GM21619 (cell line): ENCODE measurements at regions not wholly inside any gene's neighbourhood (a gene's known extent, or its start where the extent isn't known, plus 50 kb on each side); places are given as distances from the start of the nearest gene placed in this dataset.
"Not testable (repeated sequence)": the region's sequence is repeated elsewhere in the genome, so short reads cannot be mapped to it uniquely, and the experiment has no call there.

Experiments used
- ATAC-seq: cut with Tn5 transposase; IDR thresholded peaks from one replicate; pipeline ENCODE4 v1.9.1; 2021; ENCODE audit not compliant: unreplicated experiment

DNA sequence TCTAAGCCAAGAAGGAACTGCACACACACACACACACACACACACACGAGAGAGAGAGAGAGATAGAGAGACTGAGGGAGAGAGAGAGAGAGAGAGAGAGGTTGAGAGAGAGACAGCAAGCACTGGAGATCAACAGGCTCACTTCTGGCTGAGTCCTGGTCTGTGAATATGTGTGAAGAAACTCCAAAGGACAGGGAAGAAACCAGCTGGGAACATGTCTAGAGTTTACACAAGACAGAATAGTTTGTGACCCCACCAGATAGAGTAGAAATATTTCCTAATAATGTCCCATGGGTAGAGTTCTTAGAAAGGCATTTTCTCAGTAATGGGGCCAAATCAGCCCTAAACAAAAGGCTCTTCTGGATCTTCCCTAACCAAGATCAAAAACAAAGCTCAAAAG lies 155.5 kb upstream of the IGFBP3 start:
- ATAC-seq: no peak

DNA sequence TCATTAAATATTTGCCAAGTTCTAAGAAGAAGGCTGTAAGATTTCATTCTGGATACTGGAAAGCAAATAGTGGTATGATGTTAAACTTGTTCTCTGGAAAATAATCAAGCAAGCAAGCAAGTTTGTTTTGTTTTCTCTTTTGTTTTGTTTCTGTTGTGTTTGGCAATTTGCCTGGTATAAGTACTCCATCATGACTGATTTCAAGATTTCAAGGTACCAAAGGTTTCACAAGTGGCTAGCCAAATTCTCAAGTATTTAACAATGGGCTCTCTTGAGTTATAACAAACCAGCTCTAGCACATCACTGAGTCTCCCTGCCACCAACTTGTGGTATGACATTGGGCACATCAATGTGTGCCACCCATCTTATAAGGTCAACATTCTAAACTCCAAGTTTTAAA lies 151.7 kb upstream of the IGFBP3 start:
- ATAC-seq: no peak

DNA sequence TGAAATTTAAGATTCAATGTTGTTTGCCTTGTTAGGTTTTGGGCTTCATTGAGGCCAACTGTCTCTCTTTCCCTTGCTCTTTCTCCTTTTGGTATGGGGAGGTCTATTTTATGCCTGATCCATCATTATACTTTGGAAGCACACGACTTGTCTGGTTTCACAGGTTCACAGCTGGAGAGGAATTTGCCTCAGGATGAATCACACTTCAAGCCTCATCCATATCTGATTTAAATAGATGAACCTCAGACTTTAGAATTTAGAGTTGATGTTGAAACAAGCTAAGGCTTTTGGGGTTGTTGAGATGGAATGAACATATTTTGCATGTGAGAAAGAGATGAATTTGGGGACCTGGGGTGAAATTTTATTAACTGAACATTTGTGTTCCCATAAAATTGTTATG lies 150.5 kb upstream of the IGFBP3 start:
- no peak for ATAC-seq

DNA sequence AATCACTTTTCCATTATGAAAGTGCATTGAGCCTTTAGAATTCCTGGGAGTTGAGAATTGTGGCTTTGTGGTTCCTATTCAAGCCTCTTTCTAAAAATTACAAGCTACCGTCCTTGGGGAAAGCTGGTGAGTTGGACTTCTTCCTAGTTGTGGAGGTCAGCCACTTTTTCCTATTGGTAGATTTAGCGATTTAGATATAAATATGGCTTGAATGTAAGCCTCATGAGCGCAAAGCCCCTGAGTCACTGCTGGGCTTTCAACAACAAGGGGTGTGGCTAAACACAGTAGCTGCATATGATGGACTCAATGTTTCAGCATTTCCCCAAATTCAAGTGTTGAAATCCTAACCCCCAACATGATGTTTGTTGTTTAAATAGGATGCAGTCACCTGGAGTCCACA lies 150.0 kb upstream of the IGFBP3 start:
- ATAC-seq: no peak

DNA sequence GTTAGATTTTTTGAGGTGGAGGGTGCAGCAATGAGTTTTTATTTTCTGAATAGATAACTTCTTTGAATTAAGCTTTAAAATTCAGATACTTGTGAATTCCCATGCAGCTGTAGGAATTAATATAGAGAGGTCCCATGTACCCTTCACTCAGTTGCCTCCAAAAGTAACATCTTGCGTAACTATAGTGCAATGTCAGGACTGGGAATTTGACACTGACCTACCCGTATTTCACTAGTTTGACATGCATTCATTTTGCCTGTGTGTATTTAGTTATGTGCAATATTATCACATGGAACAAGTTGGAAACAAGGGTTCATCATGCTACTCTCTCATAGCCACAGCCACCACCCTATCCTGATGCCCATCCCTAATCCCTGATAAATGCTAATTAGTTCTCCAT lies 147.1 kb upstream of the IGFBP3 start:
- ATAC-seq: no peak

DNA sequence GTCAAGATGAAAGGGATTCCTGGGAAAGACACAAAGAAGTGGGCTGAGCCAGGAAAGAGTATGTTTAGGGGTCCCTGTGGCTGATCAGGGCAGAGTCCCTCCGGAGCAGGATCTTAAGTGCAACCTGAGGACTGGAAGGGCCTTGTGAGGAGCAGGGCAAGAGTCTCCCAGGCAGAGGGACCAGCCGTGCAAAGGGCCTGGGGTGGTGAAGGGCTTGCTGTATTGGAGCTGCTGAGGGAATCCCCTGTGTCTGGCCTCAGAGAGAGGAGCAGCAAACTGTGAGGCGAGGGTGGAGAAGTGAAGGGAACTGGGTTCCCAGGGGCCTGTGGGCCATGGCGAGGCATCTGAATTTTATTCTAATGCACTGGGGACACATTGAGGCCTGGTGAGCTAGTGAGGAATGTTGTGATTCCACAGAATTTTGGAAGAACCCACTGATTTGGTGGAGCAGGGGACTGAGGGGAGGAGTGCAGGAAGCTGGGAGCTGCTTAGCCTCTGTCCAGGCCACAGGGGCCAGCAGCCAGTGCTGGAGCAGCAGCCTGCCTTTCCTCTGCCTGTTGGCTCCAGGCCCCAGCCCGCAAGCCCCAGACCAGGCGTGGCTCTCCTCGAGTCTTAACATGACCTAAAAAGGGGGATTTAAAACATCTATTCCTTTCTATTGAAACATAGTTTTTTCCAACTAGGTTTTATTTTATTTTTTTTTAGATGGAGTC lies 138.4 kb upstream of the IGFBP3 start:
- no peak for ATAC-seq

DNA sequence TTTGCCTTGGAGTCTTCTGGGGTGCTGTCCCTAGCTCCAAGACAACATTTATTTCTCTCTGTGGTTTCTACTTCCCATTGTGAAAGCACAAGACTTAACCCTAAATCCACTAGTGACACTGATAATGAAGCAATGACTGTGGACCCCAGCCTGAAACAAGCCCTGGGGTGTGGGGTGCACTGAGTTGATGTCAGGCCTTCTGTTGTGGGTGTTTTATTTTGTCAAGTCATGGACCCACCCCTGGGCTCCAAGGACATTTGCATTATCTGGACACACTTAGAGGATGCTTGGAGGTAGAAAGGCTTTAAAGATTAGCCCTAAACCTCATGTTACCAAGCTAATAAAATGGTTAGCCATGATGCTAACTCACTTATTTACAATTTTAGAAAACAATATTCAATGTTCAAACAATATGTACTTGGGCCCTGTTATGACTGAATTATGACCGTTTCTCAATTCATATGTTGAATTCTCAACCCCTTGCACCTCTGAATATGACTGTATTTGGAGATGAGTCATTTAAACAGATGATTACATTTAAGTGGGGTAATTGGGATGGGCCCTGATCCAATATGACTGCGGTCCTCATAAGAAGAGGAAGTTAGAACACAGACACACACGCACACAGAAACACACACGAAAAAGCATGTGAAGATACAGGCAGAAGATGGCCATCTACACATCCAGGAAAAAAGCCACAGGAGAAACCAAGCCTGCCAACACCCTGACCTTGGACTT lies 137.2 kb upstream of the IGFBP3 start:
- no peak for ATAC-seq

DNA sequence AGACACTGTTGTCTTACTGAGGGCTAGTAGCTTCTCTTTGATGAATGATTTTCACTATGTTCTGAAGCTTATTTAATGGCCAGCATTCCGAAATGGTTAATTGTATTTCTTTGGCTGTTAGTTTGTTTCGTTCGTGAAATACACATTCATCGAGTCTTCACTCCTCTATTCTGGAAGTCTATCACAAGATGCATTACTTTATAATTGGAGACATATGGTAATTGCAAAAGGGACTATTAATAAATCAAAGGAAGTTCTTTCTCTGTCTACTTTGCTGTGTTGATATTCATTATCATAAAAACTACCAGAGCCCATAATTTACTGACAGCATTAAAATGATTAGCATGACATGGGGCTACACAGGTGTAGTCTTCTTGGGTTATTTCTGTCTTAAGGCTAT lies 133.8 kb upstream of the IGFBP3 start:
- no peak for ATAC-seq

DNA sequence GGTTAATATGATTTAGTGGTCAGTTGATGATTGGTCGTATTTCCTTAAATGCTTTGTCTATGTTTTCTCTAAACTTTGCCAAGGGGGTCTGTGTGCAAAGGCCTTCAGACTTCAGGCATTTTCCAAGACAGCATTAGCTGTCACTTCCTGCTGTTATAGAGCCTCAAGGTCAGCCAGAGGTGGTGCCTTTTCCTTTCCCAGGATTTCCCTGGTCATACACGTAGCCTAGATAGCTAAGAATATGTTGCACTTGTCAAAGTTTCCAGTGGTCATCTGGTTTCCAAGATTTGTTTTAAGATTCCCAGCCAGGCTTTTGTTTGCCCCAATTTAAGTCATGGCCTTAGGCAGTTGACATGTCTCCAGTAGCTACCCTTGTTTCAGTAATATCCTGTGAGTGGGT lies 133.2 kb upstream of the IGFBP3 start:
- no peak for ATAC-seq

DNA sequence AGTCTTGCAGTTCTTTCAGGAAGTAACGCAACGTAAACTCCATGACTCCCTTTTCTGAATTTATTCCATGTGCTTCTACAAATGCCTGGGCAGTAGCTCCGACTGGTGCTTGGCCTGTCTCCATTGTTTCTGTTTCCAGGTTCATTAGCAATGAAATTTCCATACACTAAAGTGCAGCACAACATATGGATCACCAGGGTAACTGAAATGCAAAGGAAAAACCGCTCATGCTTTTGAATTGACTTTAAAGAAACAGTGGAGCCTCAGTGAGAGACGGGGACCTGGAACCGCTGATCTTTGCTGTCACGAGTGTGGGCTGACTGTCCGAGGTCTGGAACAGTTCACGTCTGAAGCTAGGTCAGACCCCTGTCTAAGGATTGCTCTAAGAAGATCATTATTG lies 126.5 kb upstream of the IGFBP3 start:
- ATAC-seq: no peak

DNA sequence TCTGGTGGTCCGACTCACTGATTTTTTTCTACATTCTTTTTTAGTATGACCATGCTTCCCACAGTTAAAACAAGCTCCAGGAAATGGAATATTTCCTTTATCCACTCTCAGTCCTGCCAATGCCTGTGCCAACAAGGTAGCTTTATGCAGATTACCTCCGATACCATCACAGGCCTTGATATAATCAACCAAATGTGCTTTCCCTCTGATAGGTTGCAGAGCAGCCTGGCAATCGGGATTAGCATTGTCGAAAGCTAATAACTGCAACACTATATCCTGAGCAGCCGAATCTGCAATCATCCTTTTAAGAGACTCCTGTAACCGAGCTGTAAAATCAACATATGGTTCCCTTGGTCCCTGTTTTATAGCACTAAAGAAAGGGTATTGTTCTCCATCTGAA lies 122.3 kb upstream of the IGFBP3 start:
- not testable (repeated sequence) for ATAC-seq

DNA sequence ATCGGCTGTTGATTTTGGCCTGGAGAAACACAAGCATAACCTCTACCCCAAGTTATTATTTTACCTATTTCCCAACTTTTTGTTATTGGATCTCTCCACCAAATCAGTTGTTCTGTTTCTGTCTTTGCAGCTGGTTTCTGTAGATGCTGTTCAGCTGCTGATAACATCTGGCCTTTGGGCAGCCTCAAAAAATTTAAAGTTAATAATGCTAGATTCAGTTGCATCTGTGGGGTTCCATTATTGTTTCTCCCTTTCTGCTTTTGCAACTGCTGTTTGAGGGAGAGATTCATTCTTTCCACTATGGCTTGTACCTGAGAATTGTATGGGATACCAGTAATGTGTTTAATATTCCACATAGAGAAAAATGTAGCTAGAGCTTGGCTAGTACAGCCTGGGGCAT lies 118.7 kb upstream of the IGFBP3 start:
- ATAC-seq: not testable (repeated sequence)

DNA sequence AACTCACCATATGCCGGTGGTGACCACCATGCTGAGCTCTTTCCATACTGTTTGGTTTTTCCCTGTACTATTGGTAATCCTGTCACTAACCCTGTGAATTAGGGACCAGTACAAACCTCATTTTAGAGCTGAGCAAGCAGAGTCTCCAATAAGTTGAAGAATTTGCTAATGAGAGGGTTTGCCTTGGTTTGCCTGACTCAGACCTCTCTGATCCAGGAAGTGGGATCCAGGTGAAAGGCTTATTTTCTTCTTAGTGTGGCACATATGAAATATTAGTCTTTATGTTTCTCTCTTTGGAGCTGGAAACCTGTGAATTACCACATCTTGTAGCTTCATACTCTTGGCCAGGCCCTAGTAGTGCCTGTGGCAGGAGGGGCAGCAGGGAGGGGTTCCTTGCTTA lies 114.1 kb upstream of the IGFBP3 start:
- ATAC-seq: no peak

DNA sequence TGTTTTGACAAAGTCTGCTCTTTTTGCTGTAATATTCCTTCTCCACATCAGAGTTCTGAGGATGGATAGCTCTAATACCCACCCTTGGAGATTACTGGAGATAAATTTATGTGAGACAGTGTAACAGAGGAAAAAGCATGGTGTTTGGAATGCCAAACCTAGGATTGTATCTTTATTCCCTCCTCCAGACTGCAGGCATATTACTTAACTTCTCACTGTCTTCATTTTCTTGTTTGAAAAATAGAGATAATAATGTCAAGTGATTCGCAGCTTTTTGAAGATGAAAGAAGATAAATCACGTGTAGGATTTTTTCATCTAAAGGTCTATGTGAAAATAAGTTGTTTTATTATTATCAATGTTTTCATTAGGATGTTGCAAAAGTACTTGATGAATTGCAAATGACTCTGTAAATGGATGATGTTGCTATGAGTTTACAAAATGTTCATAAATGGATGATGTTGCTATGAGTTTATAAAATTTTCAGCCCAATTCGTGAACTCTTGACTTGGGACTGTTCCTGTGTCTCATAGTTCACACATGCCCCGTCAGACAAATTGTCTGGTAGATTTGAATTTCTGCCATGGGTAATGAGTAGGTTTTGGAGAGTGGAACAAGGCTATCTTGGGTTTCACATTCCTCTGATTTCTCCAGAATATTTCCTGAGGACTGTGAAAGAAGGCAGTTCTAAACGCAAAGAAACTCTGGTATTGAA lies 113.1 kb upstream of the IGFBP3 start:
- no peak for ATAC-seq

DNA sequence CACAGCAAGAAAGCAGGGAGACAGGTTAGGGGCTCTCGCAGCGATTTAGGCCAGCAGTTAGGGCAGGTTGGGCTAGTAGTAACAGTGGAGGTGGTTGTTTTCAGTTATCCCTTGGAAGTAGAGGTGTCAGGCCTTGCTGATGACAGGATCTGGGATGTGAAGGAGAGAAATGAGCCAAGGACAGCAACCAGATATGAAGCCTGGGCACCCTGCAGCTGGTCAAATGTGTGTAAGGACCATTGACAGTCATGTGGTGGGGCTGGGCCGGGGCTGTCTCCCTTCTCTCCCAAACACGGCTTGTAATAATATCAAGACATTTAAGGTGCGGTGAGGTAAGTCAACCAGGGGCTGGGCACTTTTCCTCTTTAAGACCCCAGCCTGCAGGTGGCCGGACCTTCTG lies 112.5 kb upstream of the IGFBP3 start:
- no peak for ATAC-seq

DNA sequence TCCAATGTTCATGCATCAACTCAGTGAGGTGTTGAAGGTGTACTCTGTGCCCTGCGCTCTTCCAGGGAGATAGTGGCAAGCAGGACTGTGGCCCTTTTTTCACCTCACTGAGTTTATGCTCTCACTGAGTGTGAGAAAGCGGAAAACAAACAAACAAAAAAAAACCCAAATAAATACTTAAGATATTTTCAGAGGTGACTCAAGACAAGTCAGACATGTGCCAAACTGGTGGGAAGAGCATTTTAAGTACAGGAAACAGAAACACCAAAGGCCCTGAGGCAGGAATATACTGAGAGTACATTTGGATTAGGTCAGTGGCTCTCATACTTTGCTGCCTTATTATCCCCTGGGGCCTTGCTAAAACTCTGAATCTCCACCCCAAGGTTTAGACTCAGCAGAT lies 111.9 kb upstream of the IGFBP3 start:
- no peak for ATAC-seq

DNA sequence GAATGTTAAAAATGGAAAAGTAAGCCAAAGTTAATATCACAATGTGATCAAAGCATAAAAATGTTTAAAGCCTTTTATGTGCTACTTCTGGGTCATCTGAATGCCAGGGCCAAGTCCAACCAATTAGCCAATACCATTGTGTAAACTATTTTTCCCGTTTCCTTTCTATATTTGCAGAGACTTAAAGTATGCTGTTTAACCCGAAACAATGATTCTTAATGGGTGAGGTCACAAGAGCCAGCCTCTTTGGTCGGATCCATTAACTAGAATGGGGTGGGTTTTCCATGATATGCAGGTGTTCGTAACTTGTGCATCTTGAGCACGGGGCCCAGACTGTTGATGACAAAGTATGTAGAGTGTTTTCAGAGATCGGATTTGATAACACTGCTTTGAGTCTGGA lies 111.3 kb upstream of the IGFBP3 start:
- no peak for ATAC-seq

DNA sequence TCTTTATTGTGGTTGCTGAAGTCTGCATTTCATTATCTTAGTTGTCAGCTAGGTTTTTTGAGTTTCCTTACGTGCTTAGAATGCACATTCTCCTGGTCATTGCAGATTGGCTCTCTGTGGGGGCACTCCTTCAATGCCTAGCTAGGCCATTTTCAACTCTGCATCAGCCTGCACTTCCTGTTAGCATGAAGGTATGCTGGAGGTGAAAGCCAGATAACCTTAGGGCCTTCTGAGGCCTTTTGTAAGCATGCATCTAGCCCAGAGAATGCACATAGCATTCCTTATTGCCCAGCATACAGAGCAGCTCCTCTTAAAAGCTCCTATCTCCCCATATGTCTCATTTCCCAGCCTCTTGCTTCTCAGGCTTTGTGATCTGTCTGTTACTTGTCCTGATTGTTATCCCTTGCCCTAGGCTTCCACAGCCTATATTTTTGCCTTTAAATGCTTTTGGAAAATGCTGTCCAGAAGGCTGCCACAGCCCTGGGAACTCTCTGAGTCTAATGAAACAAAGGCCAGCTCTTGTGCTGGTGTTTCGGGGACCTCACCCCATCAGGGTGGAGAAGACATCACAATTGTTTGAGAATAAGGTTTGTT lies 108.1 kb upstream of the IGFBP3 start:
- ATAC-seq: no peak

DNA sequence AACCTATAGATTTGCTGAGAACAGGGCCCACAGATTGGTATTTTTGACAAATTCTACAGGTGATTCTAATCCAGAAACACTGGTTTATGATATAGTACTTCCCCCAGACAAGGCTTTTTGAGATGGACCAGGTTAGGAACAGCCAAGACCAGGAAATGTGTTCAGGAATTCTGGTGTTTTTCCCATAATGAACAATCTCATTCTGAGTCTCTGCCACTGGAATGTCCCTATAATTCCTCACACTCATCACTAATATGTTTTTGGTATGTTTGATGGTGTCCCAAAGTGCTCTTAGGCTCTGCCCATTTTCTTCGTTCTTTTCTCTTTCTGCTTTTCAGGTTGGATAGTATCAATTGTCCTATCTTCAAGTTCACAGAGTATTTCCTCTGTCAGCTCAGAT lies 107.2 kb upstream of the IGFBP3 start:
- no peak for ATAC-seq

DNA sequence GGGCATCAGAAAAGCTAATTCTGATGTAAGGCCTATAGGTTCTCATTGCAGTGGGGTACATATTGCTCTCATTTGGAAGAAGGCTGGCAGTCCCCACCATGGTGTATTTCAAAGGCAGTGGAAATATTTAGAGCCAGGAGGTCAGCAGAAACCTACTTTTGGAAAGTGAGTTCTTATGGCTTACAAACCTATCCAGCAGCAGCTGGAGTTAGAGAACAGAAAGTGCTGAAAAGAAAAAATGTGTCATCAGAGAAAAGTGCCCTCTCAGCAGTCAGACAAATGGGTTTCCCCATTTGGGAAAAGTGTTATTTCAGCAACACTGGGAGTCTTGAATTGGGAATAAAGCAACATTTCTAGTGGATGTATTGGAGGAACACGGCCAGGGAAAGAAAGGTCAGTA lies 105.7 kb upstream of the IGFBP3 start:
- no peak for ATAC-seq

DNA sequence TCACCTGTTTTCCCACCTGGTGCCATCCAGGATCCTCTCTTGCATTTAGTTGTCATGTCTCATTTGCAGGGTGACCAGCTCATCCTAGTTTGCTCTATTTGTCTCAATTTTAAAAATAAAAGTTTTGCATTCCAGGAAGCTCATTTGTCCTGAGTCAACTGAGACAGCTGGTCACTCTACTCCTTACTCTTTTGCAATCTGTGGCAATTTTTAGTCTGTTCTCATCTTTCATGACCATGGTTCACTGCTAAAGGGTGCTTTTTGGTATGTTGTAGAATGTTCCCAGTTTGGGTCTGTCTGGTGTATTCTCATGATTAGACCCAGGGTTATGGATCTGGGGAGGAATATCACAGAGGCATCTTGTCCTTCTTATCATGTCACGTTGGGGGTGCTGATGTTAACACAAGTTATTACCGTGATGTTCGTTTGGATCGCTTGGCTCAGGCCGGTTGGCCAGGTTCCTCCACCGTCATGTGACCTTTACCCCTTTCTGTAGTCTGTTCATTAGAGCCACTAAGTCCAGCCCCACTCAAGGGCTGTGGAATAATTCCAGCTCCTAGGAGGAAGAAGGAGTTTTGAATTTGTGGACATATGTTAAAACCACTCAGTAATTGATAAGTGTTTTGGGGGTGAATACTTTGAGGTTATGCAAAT lies 103.3 kb upstream of the IGFBP3 start:
- no peak for ATAC-seq
